ENCODE measurements at regions not wholly inside any gene's neighbourhood (a gene's known extent, or its start where the extent isn't known, plus 50 kb on each side); places are given as distances from the start of the nearest gene placed in this dataset.

GRCh38 chr5:81914696-81915095 lies 57.1 kb upstream of the ATG10 start:
- no peak for DNase-seq (ENCODE audit: low read depth in 2 of 2)

- no peak for DNase-seq (ENCODE audit: low read depth in 2 of 2)
These were observed 58.9 kb upstream of the ATG10 start for GRCh38 chr5:81912933-81913332.

GRCh38 chr5:81909677-81910076 lies 62.1 kb upstream of the ATG10 start:
- DNase-seq (ENCODE audit: low read depth in 2 of 2): no peak

GRCh38 chr5:81908771-81909170 lies 63.1 kb upstream of the ATG10 start:
- DNase-seq (ENCODE audit: low read depth in 2 of 2): no peak

DNA sequence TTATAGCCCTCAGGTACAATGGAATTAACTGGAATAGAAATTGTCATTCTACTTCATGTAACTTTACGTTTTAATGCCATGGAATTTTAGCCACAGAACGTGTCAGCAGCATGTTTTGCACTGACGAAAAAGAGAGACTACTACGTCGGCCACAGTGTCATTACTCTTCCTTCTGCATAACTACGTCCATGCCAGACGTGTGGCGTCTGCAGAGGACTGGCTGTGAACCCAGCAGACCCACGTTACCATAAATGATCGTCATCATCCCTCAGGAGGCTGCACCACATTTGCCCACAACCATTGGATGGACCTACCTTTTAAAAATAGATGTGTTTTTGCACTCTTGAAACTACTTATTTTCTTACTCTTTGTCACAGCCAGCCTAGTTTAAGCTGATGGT lies 63.8 kb upstream of the ATG10 start:
- DNase-seq (ENCODE audit: low read depth in 2 of 2): no peak

- DNase-seq (ENCODE audit: low read depth in 2 of 2): no peak
These were observed 64.7 kb upstream of the ATG10 start for GRCh38 chr5:81907012-81907635.

- no peak for DNase-seq (ENCODE audit: low read depth in 2 of 2)
These were observed 65.7 kb upstream of the ATG10 start for GRCh38 chr5:81906086-81906485.

DNA sequence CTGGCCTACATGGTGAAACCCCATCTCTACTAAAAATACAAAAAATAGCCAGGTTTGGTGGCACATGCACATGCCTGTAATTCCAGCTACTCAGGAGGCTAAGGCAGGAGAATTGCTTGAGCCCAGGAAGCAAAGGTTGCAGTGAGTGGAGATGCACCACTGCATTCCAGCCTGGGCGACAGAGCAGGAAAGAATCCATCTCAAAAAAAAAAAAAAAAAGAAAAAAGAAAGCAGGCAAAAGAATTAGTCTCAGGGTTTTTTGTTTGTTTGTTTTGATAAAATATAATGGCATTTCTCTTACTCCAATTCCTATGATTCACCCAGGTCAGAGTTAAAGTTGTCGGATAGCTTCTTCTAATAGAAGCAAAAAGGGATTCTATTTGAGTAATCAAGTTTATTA lies 67.0 kb upstream of the ATG10 start:
- DNase-seq (ENCODE audit: low read depth in 2 of 2): no peak

DNA sequence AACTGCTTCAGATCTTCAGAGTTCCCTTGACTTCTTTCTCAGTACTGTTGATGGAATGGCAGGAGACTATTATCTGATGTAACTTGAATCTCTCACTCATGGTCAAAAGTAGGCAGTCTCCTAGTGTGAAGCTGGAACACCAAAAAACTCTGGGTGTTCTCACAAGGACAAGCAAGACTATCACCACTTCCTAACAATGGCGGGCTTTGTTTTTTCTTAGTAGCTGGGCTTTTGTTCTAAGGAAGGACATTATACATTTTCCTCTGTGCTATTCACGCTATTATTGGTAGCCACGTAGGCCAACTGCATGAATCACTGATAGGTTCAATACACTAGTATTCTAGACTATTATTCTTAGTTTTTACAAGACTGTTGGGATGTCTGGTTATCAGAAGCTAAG lies 67.7 kb upstream of the ATG10 start:
- DNase-seq (ENCODE audit: low read depth in 2 of 2): no peak

GRCh38 chr5:81901586-81901985 lies 70.2 kb upstream of the ATG10 start:
- DNase-seq (ENCODE audit: low read depth in 2 of 2): no peak

DNA sequence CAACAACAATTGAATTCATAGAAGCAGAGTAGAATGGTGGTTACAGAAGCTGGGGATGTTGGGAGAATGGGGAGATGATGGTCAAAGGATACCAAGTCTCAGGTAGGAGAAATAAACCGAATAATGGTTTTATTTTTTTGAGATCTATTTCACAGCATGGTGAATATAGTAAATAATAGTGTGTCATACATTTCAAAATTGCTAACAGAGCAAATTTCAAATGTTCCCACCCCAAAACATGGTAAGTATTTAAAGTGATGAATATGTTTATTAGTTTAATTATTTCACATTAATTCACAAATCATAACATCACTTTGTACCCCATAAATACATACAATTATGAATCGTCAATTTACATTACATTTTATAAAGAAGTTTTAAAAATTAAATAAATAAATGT lies 72.7 kb upstream of the ATG10 start:
- no peak for DNase-seq (ENCODE audit: low read depth in 2 of 2)

GRCh38 chr5:81898403-81898802 lies 73.4 kb upstream of the ATG10 start:
- DNase-seq (ENCODE audit: low read depth in 2 of 2): no peak

DNA sequence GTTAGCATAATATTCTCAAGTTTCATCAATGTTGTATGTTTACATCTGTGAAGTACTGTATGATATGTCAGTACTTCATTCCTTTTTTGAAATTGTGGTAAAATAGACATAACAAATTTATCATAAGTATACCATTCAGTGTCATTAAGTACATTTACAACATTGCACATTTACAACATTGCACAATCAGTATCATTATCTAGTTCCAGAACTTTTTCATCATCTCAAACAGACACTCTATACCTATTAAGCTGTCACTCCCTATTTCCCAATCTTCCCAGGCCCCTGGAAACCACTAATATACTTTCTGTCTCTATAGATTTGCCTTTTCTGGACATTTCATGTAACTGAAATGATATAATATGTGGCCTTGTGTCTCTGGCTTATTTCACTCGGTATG lies 75.1 kb upstream of the ATG10 start:
- DNase-seq (ENCODE audit: low read depth in 2 of 2): no peak

GRCh38 chr5:81895307-81895706 lies 76.5 kb upstream of the ATG10 start:
- no peak for DNase-seq (ENCODE audit: low read depth in 2 of 2)

GRCh38 chr5:81893961-81894360 lies 77.9 kb upstream of the ATG10 start:
- no peak for DNase-seq (ENCODE audit: low read depth in 2 of 2)

DNA sequence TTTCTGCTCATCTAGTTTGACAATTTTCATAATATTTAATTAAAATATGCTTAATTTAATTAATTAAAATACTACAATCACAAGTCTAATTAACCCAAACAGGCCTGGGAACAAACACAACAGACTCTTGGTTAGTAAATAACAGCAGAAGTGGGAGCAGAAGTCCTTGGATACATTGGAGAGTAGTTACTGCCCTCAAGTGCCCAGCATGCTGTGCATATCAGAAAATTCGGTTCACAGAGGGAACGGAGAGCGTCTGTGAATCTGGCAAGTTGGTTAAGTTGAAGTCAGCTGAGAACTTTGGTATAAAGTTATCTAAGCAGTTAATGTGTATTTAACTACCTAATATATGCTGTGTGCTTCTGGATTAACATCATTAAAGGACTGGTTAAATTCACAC lies 87.0 kb upstream of the ATG10 start:
- no peak for DNase-seq (ENCODE audit: low read depth in 2 of 2)

- no peak for DNase-seq (ENCODE audit: low read depth in 2 of 2)
These were observed 88.5 kb upstream of the ATG10 start for GRCh38 chr5:81883371-81883770.

DNA sequence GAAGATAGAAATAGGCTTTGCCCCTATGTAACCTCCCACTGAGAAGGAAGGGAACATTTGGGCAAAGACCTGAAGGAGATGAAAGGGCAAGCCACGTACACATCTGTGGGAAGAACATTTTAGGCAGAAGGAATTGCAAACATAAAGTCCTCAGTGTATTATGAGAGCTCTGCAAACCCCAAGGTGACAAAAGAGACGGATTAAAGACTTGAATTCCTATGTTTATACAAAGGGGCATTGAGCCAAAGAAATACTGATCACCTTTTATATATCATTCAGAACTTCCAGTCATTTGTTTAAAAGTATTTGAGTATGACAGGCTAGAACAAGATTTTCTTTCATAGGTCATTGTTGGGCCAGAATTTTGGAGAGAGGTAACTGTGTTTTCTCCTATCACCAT lies 90.2 kb upstream of the ATG10 start:
- no peak for DNase-seq (ENCODE audit: low read depth in 2 of 2)

DNA sequence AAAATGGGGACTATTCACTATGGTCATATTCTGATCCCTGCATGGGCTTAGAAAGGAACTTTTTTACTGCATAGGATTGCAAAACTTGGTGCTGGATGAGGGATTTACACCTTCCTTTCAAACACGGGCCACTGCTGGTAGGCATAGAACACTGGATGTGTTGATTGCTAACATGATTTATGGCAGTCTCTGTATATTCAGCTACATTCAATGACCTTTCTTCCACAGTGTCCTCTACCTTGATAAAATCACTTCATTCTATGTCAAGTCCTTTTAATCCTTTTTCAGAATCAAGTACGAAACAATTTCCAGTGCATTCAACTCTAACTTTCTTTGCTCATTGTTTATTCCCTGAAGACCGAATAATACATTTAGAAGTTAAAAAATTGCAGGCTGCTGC lies 91.9 kb upstream of the ATG10 start:
- DNase-seq (ENCODE audit: low read depth in 2 of 2): no peak

- no peak for DNase-seq (ENCODE audit: low read depth in 2 of 2)
These were observed 93.5 kb upstream of the ATG10 start for GRCh38 chr5:81878333-81878732.

GRCh38 chr5:81866994-81867393 lies 104.8 kb upstream of the ATG10 start:
- DNase-seq (ENCODE audit: low read depth in 2 of 2): no peak

DNA sequence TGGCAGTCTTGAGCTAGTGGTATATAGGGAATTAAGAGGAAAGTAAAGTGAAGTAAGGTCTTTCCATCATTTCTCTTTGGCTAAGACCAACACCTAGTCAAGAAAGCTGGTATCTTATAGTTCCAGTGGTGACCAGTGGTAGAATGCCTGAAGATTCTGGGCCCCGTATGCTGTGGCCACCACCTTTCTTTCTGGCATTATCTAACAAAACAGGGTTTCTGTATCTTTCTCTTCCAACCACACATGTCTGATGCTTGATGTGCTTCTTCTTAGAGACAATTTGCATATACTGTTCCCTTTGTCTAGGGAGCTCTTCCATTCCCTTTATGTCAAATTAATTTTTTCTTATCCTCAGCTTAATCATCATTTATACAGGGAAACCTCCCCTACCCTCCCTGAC lies 109.9 kb upstream of the SSBP2 start:
- no peak for DNase-seq (ENCODE audit: low read depth in 2 of 2)

GRCh38 chr5:81859624-81860023 lies 108.7 kb upstream of the SSBP2 start:
- no peak for DNase-seq (ENCODE audit: low read depth in 2 of 2)
